Stimulated activated naive CD8-positive, alpha-beta T cell treated with anti-CD3 and anti-CD28 coated beads, Interleukin-15, Interleukin-2, amounts not matched to agents 100 ng/mL and 50 ng/mL, for 24 hours (primary cell): ENCODE measurements at regions not wholly inside any gene's neighbourhood (a gene's known extent, or its start where the extent isn't known, plus 50 kb on each side); places are given as distances from the start of the nearest gene placed in this dataset.

Experiments
- H3K27ac Mint-ChIP-seq: one replicate; pipeline ENCODE4 v1.8.0; 2021; ENCODE audit warnings: mild to moderate bottlenecking, mixed read lengths
- H3K27me3 Mint-ChIP-seq: one replicate; pipeline ENCODE4 v1.8.0; 2021; ENCODE audit warnings: mixed read lengths
- H3K36me3 Mint-ChIP-seq: one replicate; pipeline ENCODE4 v1.8.0; 2021; ENCODE audit warnings: low read depth, mixed read lengths
- H3K4me1 Mint-ChIP-seq: one replicate; pipeline ENCODE4 v1.8.0; 2021; ENCODE audit warnings: low read depth, mixed read lengths
- H3K4me3 Mint-ChIP-seq: one replicate; pipeline ENCODE4 v1.8.0; 2021; ENCODE audit warnings: mild to moderate bottlenecking, mixed read lengths
- H3K9me3 Mint-ChIP-seq: one replicate; pipeline ENCODE4 v1.8.0; 2021; ENCODE audit warnings: mixed read lengths

DNA sequence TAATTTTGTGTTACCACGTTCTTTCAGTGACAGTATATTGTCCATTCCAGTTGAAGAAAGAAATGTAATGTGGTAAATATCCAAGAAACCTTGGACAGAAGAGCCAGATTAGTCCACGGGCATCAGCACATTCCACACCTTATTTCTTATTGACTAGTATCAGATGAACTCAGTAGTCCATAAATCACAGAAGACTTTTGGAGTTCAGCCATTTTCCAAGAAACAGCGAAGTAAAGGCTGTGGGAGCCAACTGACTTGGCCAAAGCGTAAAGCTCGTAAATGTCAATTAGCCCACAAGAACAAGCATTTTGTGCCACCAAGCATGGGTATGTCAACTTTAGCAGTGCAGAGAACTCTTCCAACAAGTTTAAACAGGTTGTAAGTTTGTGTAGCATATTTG, 60.2 kb upstream of the STARD4 start:
- no peak overlapping the region for H3K4me3 Mint-ChIP-seq
- H3K9me3 Mint-ChIP-seq = peaks cover 6% of the 10 kb centered on the region
- no peaks in the 10 kb centered on the region for H3K27me3 Mint-ChIP-seq
- no peaks in the 10 kb centered on the region for H3K4me1 Mint-ChIP-seq
- no peaks in the 10 kb centered on the region for H3K36me3 Mint-ChIP-seq
- no peak overlapping the region for H3K27ac Mint-ChIP-seq

DNA sequence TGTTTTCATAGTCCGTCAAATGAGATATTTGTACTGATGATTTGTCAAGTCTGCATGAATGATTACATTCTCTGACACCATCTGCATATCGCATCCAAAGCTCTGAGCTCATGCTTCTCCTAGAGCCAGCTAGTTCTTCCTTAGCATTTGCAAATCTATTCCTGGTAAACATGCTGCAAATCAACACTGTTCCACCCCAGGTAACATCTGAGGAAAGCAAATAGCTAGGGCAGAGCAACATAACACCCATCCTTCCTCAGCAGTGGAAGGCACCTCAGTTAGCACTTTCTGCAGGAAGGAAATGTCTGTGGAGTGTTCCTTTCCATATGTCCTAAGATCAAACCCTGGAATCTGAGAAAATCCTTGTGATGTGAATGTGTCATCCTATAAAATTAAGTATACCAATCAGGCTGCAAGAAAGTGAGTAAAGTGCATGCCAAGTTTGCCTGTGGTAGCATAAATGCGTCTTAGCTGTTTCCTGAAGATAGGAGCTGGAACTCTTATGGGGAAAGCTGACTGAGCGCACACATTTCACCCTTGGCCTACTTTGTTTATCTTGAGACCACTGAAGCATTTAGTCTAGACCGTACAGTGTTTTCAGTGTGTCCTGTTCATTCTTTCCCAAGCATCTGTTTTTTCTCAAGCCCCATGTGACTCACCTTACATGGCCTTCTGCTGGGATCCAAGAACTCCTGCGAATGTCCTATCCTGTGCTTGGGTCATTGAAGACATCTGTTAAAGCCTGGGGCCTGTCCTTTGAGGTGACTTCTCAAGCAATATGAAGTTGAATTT, 50.9 kb upstream of the STARD4 start:
- Mint-ChIP-seq H3K27ac (no peak overlapping the region), H3K4me3 (no peak overlapping the region), H3K27me3 (peaks cover 6% of the 10 kb centered on the region), H3K4me1 (no peaks in the 10 kb centered on the region), H3K9me3 (no peaks in the 10 kb centered on the region), H3K36me3 (no peaks in the 10 kb centered on the region)

DNA sequence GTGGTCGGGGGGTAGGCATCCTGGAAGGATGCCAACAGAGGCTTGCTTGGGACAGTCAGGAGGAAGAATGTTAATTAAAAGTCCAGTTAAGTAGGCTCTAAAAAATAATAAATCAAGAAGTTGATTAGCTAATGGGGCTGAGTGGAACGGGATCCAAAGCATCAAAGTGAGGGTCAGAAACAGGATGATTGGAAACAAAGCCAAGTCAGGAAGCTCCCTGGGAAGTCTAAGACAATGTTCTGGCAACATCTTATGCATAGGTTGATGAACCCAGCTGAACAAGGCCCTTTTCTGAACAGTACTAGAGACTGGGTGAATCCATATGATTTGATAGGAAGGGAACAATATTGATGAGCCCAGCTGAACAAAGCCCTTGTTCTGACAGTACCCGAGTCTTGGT, 50.2 kb upstream of the STARD4 start:
- Mint-ChIP-seq H3K4me3 (no peak overlapping the region), H3K9me3 (no peaks in the 10 kb centered on the region), H3K4me1 (no peaks in the 10 kb centered on the region), H3K27ac (no peak overlapping the region), H3K27me3 (peaks cover 6% of the 10 kb centered on the region), H3K36me3 (no peaks in the 10 kb centered on the region)
